Posterior vena cava (tissue), 2 donors: ENCODE measurements at regions not wholly inside any gene's neighbourhood (a gene's known extent, or its start where the extent isn't known, plus 50 kb on each side); places are given as distances from the start of the nearest gene placed in this dataset.
"Not testable (repeated sequence)": the region's sequence is repeated elsewhere in the genome, so short reads cannot be mapped to it uniquely, and the experiment has no call there.

Source experiments
- DNase-seq: peaks from one replicate; pipeline ENCODE4 v3.0.0-alpha.2; 2020; ENCODE audit warnings: low spot score
- intact Hi-C, 2 donors: fragments of 100-400 bp; cut with DNase I; formaldehyde crosslinking; loops; one replicate each; pipeline versions ENCODE4 v1.14.1 to v1.14.2; 2022 to 2023
- donor health status: DM: yes; HTN: yes; CAD: no.
- donor health status: DM: yes; HTN: yes; CAD: no.

DNA sequence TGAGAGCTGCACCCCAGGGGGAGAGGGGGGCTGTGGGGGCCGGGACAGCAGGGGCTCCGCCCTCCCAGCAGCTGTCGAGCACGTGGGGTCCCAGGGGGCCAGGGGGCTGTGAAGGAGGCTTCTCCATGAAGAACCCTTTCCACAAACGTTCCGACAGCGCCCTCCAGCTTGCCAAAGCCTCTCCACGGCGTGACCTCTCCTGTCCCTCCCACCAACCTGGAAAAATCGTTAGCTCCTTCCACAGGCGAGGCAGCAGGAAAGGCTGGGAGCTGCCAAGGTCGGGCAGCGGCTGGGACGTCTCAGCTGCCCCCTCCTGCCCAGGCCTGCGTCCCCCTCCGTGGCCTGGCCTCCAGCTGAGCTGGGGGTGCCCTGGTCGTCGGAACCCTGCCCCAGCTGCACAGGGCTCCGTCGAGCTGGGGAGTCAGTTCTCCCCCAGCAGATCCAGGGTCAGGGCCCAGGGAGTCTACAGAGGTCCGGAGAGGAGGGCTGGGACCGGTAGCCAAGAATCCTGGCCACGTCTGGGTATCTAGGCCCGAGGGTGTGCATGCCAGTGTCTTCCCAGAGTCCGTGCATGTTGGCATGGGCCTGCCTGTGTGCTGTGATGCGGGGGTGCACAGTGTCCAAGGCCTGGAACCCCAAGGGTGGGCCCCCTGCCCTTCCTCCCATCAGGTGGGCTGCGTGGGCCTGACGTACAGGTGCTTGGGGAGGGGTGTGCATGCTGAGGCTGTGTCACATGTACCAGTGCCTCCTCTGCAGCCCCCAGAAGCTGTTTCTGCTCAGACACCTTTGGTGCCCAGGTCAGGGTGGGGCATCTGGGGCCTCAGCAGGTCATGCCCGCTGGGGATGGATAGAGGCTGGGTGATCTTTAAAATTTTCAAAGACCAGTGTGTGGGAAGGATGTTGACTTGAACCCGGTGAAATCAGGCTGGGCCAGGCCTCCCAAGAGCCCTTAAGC, 66.5 kb downstream of the UNCX start:
- DNase-seq: no peak
- intact Hi-C loops: no loop called here

DNA sequence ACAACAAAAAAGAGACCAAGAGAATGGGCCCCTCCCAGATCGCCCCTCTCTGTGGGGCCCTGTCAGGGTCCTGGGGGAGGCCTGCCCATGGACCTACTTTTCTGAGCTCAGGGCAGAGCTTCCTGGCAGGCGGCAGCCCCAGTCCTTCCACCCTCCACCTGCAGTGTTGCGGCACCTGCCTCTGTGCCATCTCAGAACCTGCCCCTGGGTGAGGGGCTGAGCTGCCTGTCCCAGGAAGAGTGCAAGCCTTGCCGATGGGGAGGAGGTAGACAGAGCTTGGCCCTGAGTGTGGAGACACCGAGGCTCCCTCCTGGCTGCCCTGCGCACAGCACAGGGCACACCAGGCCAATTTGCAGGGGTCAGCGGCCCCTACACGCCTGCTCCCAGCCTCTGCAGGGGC, 67.5 kb downstream of the UNCX start:
- intact Hi-C loops: no loop called here
- DNase-seq: no peak

DNA sequence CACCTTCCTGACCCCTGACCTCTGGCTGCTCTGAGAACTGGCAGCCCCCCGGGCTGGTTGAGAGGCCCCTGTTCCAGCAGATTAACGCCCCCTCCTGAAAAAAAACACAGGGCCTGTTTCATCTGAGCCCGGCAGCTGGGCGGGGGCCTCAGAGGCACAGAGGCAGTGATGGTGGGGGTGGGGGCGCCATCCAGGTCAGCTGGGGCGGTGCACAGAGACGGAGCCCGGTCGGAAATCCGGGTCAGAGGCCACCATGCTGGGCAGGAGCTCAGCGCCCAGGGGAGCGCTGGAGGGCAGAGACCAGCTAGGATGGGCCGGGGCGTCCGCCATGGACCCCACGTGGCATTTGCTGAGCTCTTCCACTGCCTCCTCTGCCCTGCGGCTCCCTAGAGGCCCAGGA, 68.0 kb downstream of the UNCX start:
- intact Hi-C loops: no loop called here
- no peak for DNase-seq

DNA sequence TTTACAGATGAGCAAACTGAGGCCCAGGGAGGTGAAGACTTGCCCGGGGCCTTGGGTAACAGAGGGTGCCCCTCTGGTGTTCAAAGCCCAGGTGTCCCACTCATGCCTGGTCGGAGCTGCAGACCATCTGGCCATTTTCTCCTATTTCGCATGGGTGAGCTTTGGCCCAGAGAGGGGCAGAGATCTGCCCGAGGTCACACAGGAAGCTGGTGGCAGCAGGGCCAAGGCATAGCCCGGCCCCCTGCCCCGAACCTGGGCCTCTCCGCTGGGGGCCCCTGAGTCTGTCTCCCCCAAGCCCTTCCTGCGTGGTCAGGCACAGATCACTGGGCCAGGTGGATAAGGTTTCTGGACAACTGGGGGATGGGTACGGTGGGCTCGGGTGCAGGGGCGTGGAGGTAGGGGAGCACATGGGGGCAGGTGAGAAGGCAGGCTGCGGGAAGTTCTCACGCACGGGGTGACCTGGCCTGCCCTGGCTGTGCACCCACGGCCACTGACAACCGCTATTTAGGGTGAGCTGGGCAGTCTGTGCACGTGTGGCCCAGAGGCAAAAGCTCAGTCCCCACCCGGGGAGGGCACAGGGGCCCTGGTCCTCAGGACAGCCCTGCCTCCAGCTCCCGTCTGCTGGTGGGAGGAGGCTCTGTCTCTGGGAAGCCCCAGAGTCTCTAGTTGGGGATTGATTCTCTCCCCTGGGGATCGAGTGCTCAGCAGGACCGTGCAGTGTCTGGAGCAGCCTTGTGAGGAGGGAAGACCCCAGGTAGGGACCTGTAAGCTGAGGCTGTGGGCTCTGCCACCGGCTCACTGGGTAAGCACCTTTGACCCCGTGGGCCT, 68.6 kb downstream of the UNCX start:
- no peak for DNase-seq
- intact Hi-C loops: no loop called here

DNA sequence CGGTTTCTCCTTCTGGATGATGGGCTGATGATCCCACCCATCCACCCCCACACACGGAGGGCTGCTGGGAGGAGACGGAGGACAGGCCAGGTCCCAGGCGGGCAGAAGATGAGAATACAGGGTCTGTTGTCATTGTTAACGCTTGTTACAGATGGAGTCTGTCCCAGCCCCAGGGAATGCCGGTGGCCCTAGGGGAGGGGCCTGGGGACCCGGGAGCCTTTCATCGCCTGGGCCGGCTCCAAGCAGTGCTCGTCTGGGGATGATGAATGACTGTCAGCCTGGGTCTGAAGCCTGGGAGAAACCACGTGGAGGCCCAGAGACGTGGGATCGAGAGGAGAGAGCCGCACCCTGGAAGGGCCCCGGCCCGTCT, 69.2 kb downstream of the UNCX start:
- no peak for DNase-seq
- intact Hi-C loops: no loop called here

DNA sequence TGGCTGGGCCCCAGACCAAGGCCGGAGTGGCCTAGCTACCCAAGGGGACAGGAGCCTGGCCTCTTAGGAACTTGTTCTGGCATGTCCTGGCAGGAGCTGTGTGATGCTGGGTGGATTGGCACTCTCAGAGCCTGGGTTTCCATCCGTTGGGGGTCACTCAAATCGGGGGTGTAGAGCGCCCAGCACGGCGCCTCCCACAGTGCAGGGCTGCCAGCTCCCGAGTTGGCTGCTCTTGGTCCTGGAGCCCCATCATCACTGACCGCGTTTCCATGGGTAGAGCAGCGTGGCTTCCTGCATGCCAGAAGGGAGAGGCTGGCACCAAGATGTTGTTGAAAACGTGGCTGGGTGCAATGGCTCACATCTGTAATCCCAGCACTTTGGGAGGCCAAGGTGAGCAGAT, 70.3 kb downstream of the UNCX start:
- intact Hi-C loops: no loop called here
- DNase-seq: no peak

DNA sequence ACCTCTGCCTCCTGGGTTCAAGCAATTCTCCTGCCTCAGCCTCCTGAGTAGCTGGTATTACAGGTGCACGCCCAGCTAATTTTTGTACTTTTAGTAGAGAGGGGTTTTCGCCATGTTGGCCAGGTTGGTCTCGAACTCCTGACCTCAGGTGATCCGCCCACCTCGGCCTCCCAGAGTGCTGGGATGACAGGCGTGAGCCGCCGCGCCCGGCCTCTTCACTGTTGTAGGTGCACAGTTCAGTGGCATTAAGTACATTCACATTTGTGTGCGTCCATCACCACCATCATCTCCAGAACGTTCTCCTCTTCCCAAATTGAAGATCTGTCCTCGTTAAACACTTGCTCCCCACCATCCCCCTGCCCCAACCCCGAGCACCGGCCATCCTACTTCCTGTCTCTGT, 71.3 kb downstream of the UNCX start:
- DNase-seq, intact Hi-C loops: not testable (repeated sequence)

DNA sequence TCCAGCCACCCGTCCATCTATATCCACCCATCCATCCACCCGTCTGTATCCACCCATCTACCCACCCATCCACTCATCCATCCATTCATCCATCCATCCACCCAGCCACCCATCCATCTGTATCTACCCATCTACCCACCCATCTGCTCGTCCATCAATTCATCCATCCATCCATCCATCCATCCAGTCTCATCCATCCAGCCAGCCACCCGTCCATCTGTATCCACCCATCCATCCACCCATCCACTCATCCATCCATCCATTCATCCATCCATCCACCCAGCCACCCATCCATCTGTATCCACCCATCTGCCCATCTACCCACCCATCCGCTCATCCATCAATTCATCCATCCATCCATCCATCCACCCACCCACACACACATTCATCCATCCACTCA, 73.2 kb downstream of the UNCX start:
- intact Hi-C loops: no loop called here
- DNase-seq: no peak

DNA sequence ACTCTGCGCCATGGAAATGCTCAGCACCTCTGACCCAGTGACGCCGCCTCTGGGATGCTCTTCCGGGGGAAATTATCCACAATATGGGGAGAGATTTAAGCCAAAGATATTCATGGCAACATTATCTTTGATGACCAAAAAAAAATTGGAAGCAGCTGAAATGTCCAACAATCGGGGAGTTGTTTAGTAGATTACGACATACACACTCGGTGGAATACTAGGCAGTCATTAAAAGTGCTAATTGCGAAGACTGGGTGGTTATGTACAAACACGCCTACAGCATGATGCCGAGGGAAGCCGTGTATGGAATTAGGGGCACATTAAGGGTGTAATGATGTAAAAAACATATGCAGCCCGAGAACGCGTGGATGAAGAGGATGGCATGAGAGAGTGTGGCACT, 75.2 kb downstream of the UNCX start:
- DNase-seq: no peak
- intact Hi-C loops: loop anchor here in 1 of 2 donors (1.0 kb wide), 1 partner anchor 20 kb away; no protein-coding TSS in a partner anchor

DNA sequence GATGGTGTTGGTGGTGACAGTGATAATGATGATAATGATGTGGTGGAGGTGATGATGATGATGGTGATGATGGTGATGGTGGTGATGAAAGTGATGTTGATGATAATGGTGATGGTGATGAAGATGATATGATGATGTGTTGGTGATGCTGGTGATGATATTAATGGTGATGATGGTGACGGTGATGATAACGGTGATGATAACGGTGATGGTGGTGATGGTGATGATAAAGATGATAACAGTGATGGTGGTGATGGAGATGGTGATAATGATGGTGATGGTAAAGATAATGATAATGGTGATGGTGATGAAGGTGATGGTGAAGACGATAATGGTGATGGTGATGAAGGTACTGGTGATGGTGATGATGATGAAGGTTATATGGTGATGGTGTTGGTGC, 76.6 kb downstream of the UNCX start:
- DNase-seq: no peak
- intact Hi-C loops: no loop called here

DNA sequence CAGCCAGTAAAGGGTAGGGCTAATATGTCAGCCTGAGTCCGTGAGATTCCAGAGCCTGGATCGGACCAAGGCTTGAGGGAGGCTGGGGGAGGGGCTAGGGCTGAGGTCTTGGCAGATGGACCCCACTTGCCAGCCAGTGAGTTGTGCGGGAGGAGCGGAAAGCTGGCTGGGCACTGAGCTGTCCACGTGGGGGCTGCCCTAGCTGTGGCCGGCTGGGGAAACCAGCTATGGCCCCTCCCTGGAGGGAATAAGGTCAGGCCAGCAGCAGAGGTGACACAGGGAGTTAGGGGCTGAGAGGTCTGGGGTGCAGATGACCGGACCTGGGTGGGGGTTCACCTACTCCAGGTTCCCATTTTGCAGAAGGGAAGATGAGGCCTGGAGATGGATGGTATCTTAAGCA, 77.3 kb downstream of the UNCX start:
- DNase-seq: no peak
- intact Hi-C loops: no loop called here

DNA sequence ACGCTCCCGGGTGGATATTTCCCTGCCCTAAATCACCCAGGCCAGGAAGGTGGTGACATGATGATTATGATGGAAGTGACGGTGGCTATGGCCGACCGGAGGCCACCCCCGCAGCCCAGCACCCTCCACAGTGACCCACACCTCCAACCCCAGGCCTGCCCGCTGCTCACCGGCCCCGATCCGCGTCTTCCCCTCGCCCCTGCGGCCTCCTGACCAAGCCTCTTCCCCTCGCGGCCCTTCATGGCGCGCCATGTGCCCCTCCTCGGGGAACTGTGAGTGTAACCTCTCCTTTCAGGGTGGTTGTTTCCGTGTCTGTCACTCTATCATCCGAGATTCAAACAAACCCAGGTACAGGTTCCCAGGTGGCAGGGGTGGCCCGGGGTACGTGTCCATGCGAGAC, 78.3 kb downstream of the UNCX start:
- intact Hi-C loops: no loop called here
- DNase-seq: no peak

DNA sequence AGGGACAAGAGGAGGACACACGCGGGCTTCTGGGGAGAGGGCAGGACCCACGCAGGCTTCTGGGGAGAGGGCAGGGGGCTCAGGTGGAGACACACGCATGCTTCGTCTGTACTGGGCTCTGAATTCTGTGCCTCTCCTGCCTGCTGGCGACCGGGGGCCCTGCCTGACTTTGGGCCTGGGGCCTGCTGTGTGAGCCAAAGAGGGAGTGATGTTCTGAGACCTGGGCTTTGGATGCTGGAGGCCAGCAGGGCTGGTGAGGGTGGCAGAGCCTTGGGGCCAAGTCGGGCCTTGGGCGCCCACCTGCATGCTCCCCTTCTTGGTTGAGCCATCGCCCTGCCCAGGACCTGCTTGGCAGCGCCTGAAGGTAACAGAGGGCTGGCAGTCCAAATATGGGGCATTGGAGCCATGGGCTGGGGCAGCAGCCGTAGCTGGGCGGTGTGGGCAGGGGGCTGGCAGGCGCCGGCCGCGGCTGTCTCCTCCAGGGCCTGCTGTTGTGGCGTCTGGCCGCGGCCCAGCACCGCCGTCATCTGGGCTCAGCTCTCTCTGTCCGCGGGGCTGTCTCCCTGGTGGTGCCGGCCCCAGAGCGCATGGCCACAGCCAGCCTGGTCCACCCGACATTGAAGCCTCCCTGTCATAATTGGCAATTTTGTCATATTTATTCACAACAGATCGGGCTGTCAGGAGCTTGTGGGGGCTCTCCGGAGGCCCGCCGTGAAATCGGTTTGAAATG, 78.9 kb downstream of the UNCX start:
- intact Hi-C loops: no loop called here
- DNase-seq: no peak

DNA sequence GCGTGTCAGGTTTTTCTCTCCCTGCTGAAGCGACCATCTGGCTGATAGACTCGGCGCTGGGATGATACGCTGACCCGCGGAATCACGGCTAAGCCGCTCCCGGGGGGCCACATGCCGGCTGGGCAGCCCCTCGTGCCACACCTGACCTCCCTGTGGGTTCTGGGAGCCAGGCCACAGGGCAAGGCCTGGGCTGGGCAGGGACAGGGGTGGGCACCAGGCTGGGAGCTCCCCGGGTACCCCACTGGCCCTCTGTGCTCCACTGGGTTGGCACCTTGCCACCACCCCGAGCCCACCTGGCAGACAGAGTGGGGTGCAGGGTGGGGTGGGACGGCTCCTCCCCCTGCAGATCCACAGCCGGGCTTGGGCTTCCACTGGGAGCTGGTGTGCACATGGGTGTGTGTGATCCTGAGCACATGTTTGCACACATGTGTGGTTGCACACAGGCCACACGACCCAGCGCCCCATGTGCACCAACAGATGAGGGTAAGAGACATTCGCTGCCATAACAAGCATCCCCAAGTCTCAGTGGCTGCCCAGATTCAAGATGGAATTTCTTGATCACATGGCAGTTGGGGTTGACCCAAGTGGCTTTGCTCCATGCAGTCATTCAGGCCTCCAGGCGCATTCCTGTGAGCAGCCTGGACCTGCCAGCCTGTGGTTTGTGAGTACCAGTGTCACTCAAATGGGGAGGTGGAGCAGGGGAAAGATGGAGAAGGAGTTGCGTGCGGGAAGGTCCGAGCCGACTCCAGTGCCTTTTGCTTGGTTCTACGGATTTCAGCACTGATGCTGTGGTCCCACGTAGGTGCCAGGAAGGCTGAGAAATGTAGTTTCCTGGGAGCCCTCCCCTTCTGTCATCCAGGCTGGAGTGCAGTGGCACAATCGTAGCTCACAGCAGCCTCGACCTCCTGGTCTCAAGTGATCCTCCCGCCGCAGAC, 79.7 kb downstream of the UNCX start:
- intact Hi-C loops: no loop called here
- peak; percentile 25 for DNase-seq

DNA sequence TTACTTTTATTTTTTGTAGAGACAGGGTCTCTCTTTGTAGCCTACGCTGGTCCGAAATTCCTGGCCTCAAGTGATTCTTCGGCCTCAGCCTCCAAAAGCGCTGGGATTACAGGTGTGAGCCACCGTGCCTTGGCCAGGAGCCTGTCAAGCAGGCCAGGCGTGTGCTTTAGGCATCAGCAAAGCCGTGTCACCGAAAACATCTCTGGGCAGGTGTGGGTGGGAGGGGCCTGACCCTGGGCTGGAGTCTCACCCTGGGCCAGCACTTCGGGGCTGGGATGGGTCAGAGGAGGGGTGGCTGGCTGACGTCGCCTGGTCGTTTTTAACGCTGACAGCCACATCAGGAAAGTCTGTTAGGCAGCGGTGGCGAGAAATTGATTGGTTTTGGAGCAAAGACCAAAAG, 80.9 kb downstream of the UNCX start:
- intact Hi-C loops: no loop called here
- DNase-seq: peak; percentile 62

DNA sequence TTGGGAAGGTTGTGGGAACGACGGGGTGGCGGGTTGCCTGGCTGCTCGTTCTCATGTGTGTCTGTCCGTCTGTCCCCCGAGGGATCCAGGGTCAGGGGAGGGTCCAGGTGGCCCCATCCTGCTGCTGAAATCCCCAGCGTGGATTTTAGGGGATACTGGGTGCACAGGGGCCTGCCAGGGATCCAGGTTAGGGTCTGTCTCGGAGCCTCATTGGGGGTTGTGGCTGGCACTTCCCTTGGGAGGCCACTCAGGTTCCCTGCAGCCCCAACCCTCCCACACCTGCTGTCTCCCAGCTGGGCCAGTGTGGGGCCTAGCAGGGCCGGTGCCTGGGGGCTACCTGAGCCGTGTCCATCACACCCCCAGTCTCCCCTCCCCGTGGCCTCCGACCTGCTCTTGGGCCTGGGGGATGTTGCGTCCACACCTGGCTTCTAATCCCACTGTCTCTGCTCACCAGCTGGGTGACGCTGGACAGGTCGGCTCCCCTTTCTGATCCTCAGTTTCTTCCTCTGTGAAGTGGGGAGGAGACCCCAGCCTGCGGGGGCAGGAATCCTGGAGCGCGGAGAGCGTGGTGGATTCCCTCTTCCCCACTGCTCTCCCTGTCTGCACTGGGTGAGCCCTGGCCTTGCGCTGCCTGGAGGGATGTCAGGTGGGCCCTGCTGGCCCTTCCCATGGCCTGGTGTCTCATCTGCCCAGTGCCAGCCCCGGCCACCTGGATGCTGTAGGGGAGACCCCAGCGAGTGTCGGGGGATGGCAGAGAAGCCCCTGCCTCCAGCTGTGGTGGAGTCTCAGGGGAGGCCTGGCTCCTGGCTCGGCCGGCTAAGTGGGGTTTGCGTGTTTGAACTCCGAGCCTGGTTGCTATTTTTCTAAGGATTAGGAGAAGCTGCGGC, 81.6 kb downstream of the UNCX start:
- peak; percentile 67 for DNase-seq
- intact Hi-C loops: no loop called here

DNA sequence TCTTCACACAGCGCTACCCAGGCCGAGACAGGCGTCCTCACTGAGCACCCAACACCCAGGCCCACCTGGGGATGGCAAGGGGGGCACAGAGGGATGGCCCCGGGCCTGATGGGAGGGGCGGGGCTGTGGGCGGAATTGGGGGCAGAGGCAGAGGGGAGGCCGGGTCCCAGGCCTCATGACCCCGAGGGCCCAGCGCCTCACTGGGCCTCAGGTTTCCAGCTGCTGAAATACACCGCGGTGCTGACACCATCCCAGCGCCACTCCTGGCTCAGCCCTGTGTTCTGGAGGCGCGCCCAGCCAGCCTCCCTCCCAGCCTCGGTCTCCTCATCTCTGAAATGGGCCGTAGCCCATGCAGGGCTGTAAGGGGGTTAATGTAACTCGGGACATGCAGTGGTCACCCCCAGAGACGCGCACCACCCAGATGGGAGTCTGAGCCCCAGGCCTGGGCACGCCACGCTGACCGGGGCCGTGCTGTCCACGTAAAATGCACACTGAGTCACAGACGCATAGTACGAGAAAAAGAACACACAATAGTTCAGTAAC, 82.3 kb downstream of the UNCX start:
- peak; percentile 53 for DNase-seq
- intact Hi-C loops: no loop called here

DNA sequence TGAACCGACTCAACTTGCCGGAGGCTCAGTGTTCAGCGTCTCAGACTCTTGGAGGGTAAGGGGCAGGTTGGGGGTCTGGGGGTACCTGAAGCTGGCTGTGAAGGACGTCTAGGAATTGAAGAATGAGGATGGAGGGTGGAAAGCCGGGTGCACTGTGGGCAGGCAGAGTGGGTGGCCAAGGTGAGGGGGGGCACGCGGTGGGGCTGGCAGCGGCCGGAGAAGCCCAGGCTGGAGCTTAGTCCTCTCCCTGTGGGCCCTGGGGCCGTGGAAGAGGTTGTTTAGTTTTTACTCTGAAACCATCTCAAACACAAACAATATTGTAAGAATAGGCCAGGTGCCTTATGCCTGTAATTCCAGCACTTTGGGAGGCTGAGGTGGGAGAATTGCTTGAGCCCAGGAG, 83.4 kb downstream of the UNCX start:
- intact Hi-C loops: no loop called here
- DNase-seq: peak; percentile 45
